Chondrocyte (in vitro differentiated cells): ENCODE measurements at regions not wholly inside any gene's neighbourhood (a gene's known extent, or its start where the extent isn't known, plus 50 kb on each side); places are given as distances from the start of the nearest gene placed in this dataset.
"Not testable (repeated sequence)": the region's sequence is repeated elsewhere in the genome, so short reads cannot be mapped to it uniquely, and the experiment has no call there.

Experiments
- DNase-seq: peaks from one replicate; pipeline ENCODE4 v3.0.0; 2021; ENCODE audit warnings: mixed read lengths, low spot score
- H3K27ac Mint-ChIP-seq: one replicate; pipeline ENCODE4 v1.8.0; 2021; ENCODE audit warnings: mild to moderate bottlenecking, moderate library complexity, mixed read lengths; ENCODE audit not compliant: unreplicated experiment
- H3K27me3 Mint-ChIP-seq: 2 replicates; pipeline ENCODE4 v1.8.0; 2021; ENCODE audit warnings: low read depth, mixed read lengths
- H3K36me3 Mint-ChIP-seq: 2 replicates; pipeline ENCODE4 v1.8.0; 2021; ENCODE audit warnings: low read depth, mixed read lengths
- H3K4me1 Mint-ChIP-seq: 2 replicates; pipeline ENCODE4 v1.8.0; 2021; ENCODE audit warnings: low read depth, mild to moderate bottlenecking, mixed read lengths
- H3K4me3 Mint-ChIP-seq: one replicate; pipeline ENCODE4 v1.8.0; 2021; ENCODE audit warnings: mild to moderate bottlenecking, moderate library complexity, mixed read lengths; ENCODE audit not compliant: unreplicated experiment
- H3K9me3 Mint-ChIP-seq: 2 replicates; pipeline ENCODE4 v1.8.0; 2021; ENCODE audit warnings: low read depth, mixed read lengths
- CTCF ChIP-seq: fragments of 200-600 bp; sonication (generic); IDR thresholded peaks from 2 replicates; pipeline ENCODE4 v1.5.0; 2021; ENCODE audit warnings: antibody characterized with exemption, mild to moderate bottlenecking, moderate library complexity

- Mint-ChIP-seq H3K9me3 (peaks cover 6% of the 10 kb centered on the region), H3K27me3 (no peaks in the 10 kb centered on the region), H3K4me1 (no peaks in the 10 kb centered on the region), H3K36me3 (no peaks in the 10 kb centered on the region), H3K27ac (no peak overlapping the region), H3K4me3 (no peak overlapping the region)
- no peak for DNase-seq
- no peak for TF ChIP-seq CTCF
Measured at GRCh38 chrX:25503826-25504225, 488.1 kb upstream of the ARX start.

- no peaks in the 10 kb centered on the region for H3K27me3 Mint-ChIP-seq
- no peaks in the 10 kb centered on the region for H3K4me1 Mint-ChIP-seq
- H3K36me3 Mint-ChIP-seq, result no peaks in the 10 kb centered on the region
- no peak overlapping the region for H3K27ac Mint-ChIP-seq
- no peak for TF ChIP-seq CTCF
- DNase-seq, result no peak
- peaks cover 12% of the 10 kb centered on the region for H3K9me3 Mint-ChIP-seq
- H3K4me3 Mint-ChIP-seq, result no peak overlapping the region
Measured at GRCh38 chrX:25507801-25508200, 492.0 kb upstream of the ARX start.

GRCh38 chrX:25519258-25519657 is 503.5 kb upstream of the ARX start:
- Mint-ChIP-seq H3K36me3 (no peaks in the 10 kb centered on the region), H3K4me3 (no peak overlapping the region), H3K27ac (no peak overlapping the region), H3K27me3 (no peaks in the 10 kb centered on the region), H3K4me1 (peaks cover 3% of the 10 kb centered on the region), H3K9me3 (no peaks in the 10 kb centered on the region)
- DNase-seq, result no peak
- TF ChIP-seq CTCF, result no peak

- H3K27me3 Mint-ChIP-seq, DNase-seq, H3K27ac Mint-ChIP-seq, H3K9me3 Mint-ChIP-seq, H3K36me3 Mint-ChIP-seq, H3K4me3 Mint-ChIP-seq, H3K4me1 Mint-ChIP-seq: not testable (repeated sequence)
Measured at GRCh38 chrX:25522443-25523010, 506.8 kb upstream of the ARX start.

GRCh38 chrX:25523574-25524540 is 508.1 kb upstream of the ARX start:
- Mint-ChIP-seq H3K4me1 (peaks cover 3% of the 10 kb centered on the region), H3K9me3 (no peaks in the 10 kb centered on the region), H3K36me3 (no peaks in the 10 kb centered on the region), H3K27me3 (peaks cover 5% of the 10 kb centered on the region), H3K4me3 (no peak overlapping the region), H3K27ac (no peak overlapping the region)
- TF ChIP-seq CTCF, result peak; percentile 70
- no peak for DNase-seq
